SK-N-SH treated with all-trans-retinoic acid at 6 μM for 48 hours (cell line): ENCODE measurements at regions not wholly inside any gene's neighbourhood (a gene's known extent, or its start where the extent isn't known, plus 50 kb on each side); places are given as distances from the start of the nearest gene placed in this dataset.

ENCODE experiments used
- ATAC-seq: fragments of 200-7000 bp; cut with Tn5 transposase; 3 replicates; pipeline ENCODE4 v1.9.1; 2020; ENCODE audit warnings: mild to moderate bottlenecking, moderate library complexity
- ARNTL ChIP-seq: fragments of 450-650 bp; formaldehyde crosslinking; IDR thresholded peaks from 2 replicates; pipeline ENCODE4 v1.5.0; 2020; ENCODE audit warnings: low read depth, mild to moderate bottlenecking, moderate library complexity, borderline replicate concordance
- CSDC2 ChIP-seq: fragments of 250-450 bp; sonication (Bioruptor Pico); IDR thresholded peaks from 2 replicates; pipeline ENCODE4 v1.5.0; 2020; ENCODE audit warnings: mild to moderate bottlenecking, moderate library complexity
- GLIS3 ChIP-seq: fragments of 250-450 bp; sonication (Bioruptor Pico); IDR thresholded peaks from 2 replicates; pipeline ENCODE4 v1.5.0; 2020; ENCODE audit warnings: mild to moderate bottlenecking, moderate library complexity
- ISL1 ChIP-seq: fragments of 250-450 bp; sonication (Bioruptor Pico); IDR thresholded peaks from 2 replicates; pipeline ENCODE4 v2.1.2; 2022; ENCODE audit warnings: mild to moderate bottlenecking, moderate library complexity
- OSR1 ChIP-seq: fragments of 250-450 bp; sonication (Bioruptor Pico); IDR thresholded peaks from 2 replicates; pipeline ENCODE4 v1.8.0; 2022; ENCODE audit warnings: moderate library complexity, mild to moderate bottlenecking, inconsistent platforms
- PPARA ChIP-seq: fragments of 250-450 bp; sonication (Bioruptor Pico); IDR thresholded peaks from 2 replicates; pipeline ENCODE4 v1.5.0; 2020; ENCODE audit warnings: mild to moderate bottlenecking, borderline replicate concordance
- RARB ChIP-seq: fragments of 250-450 bp; sonication (Bioruptor Pico); IDR thresholded peaks from 2 replicates; pipeline ENCODE4 v1.8.0; 2021; ENCODE audit warnings: mild to moderate bottlenecking, moderate library complexity
- SNAI2 ChIP-seq: fragments of 250-450 bp; sonication (Bioruptor Pico); IDR thresholded peaks from 2 replicates; pipeline ENCODE4 v1.5.0; 2020; ENCODE audit warnings: mild to moderate bottlenecking, moderate library complexity
- TCF4 ChIP-seq: fragments of 250-450 bp; sonication (Bioruptor Pico); IDR thresholded peaks from 2 replicates; pipeline ENCODE4 v1.8.0; 2021; ENCODE audit warnings: mild to moderate bottlenecking, moderate library complexity, borderline replicate concordance
- TOX ChIP-seq: fragments of 250-450 bp; sonication (Bioruptor Pico); IDR thresholded peaks from 2 replicates; pipeline ENCODE4 v1.8.0; 2021; ENCODE audit warnings: mild to moderate bottlenecking, moderate library complexity, borderline replicate concordance
- ZC3H10 ChIP-seq: fragments of 250-450 bp; sonication (Bioruptor Pico); IDR thresholded peaks from 2 replicates; pipeline ENCODE4 v1.5.1; 2021; ENCODE audit warnings: mild to moderate bottlenecking, moderate library complexity
- ZFP3 ChIP-seq: fragments of 250-450 bp; sonication (Bioruptor Pico); IDR thresholded peaks from 2 replicates; pipeline ENCODE4 v1.5.0; 2020; ENCODE audit warnings: mild to moderate bottlenecking, moderate library complexity
- ZFP30 ChIP-seq: fragments of 450-650 bp; formaldehyde crosslinking; IDR thresholded peaks from 2 replicates; pipeline ENCODE4 v1.5.0; 2022; ENCODE audit warnings: mild to moderate bottlenecking, moderate library complexity
- ZNF565 ChIP-seq: fragments of 450-650 bp; formaldehyde crosslinking; conservative IDR thresholded peaks from 2 replicates; pipeline ENCODE4 v1.5.0; 2020; ENCODE audit warnings: low read depth, mild to moderate bottlenecking, moderate library complexity
- ZNF70 ChIP-seq: fragments of 450-650 bp; formaldehyde crosslinking; IDR thresholded peaks from 2 replicates; pipeline ENCODE4 v1.5.0; 2020; ENCODE audit warnings: mild to moderate bottlenecking, moderate library complexity
- ZNF8 ChIP-seq: fragments of 450-650 bp; formaldehyde crosslinking; IDR thresholded peaks from 2 replicates; pipeline ENCODE4 v1.5.0; 2020; ENCODE audit warnings: mild to moderate bottlenecking, moderate library complexity
- TF ChIP-seq, protein P1 (sequence below): fragments of 250-450 bp; sonication (Bioruptor Pico); IDR thresholded peaks from 2 replicates; pipeline ENCODE4 v1.8.0; 2021; ENCODE audit warnings: low read depth, mild to moderate bottlenecking, moderate library complexity, borderline replicate concordance
- TF ChIP-seq, protein P2 (sequence below): fragments of 250-450 bp; sonication (Bioruptor Pico); IDR thresholded peaks from 2 replicates; pipeline ENCODE4 v1.5.1; 2020; ENCODE audit warnings: low read depth, mild to moderate bottlenecking, moderate library complexity
- TF ChIP-seq, protein P3 (sequence below): fragments of 250-450 bp; sonication (Bioruptor Pico); IDR thresholded peaks from 2 replicates; pipeline ENCODE4 v1.8.0; 2020; ENCODE audit warnings: mild to moderate bottlenecking, moderate library complexity, borderline replicate concordance
- TF ChIP-seq, protein P4 (sequence below): fragments of 250-450 bp; sonication (Bioruptor Pico); IDR thresholded peaks from 2 replicates; pipeline ENCODE4 v1.5.0; 2020; ENCODE audit warnings: mild to moderate bottlenecking, moderate library complexity
- TF ChIP-seq, protein P5 (sequence below): fragments of 250-450 bp; sonication (Bioruptor Pico); IDR thresholded peaks from 2 replicates; pipeline ENCODE4 v1.5.1; 2021; ENCODE audit warnings: mild to moderate bottlenecking, moderate library complexity

DNA sequence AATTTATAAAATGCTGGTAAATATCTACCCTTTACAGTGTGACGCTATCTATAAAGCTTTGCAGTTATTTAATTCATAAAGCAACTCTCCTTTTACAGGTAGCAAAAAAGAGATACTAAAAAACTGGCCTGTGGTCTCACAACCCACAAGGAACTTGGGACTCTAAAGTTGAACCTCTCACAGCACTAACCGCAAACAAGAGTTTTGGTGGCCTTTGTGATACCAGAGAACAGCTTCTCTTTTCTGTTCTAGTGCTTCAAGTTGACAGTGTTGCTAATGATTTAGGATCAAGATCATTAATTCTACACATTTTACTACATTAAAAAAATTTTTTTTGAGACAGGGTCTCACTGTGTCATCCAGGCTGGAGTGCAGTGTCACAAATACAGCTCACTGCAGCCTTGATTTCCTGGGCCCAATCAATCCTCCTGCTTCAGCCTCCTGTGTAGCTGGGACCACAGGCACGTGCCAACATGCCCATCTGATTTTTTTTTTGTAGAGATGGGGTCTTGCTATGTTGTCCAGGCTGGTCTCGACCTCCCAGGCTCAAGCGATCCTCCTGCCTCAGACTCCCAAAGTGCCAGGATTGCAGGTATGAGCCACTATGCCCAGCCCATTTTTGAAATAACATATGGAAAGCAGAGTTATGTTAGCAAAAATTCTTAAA, 56.0 kb upstream of the ST8SIA6 start:
- ATAC-seq: no peak
- TF ChIP-seq ZFP30 (CRISPR knock-in tag) (no peak), RARB (CRISPR knock-in tag) (no peak), OSR1 (CRISPR knock-in tag) (no peak), ZC3H10 (CRISPR knock-in tag) (no peak), ZNF565 (CRISPR knock-in tag) (no peak), PPARA (CRISPR knock-in tag) (no peak), SNAI2 (CRISPR knock-in tag) (no peak)
- TF ChIP-seq, protein P1, sequence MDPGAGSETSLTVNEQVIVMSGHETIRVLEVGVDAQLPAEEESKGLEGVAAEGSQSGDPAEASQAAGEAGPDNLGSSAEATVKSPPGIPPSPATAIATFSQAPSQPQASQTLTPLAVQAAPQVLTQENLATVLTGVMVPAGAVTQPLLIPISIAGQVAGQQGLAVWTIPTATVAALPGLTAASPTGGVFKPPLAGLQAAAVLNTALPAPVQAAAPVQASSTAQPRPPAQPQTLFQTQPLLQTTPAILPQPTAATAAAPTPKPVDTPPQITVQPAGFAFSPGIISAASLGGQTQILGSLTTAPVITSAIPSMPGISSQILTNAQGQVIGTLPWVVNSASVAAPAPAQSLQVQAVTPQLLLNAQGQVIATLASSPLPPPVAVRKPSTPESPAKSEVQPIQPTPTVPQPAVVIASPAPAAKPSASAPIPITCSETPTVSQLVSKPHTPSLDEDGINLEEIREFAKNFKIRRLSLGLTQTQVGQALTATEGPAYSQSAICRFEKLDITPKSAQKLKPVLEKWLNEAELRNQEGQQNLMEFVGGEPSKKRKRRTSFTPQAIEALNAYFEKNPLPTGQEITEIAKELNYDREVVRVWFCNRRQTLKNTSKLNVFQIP (CRISPR knock-in tag): no peak

DNA sequence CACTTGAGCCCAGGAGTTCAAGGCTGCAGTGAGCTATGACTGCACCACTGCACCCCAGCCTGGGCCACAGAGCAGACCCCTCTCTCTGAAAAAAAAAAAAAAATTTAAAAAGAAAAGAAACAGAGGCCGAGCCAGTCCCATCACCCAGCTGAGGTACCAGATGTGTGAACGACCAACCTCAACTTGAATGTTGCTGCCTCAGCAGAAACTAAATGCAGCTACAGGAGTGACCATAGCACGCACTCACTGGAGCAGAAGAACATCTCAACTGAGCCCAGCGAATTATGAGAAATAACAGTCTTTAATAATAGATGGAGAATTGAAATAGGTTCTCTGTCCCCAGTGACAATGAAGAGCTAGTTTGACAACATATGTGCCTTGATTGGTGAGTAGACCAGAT, 53.1 kb upstream of the ST8SIA6 start:
- no peak for ATAC-seq
- no peak for TF ChIP-seq RARB (CRISPR knock-in tag)
- TF ChIP-seq ZNF8 (CRISPR knock-in tag): no peak
- TF ChIP-seq, protein P2, sequence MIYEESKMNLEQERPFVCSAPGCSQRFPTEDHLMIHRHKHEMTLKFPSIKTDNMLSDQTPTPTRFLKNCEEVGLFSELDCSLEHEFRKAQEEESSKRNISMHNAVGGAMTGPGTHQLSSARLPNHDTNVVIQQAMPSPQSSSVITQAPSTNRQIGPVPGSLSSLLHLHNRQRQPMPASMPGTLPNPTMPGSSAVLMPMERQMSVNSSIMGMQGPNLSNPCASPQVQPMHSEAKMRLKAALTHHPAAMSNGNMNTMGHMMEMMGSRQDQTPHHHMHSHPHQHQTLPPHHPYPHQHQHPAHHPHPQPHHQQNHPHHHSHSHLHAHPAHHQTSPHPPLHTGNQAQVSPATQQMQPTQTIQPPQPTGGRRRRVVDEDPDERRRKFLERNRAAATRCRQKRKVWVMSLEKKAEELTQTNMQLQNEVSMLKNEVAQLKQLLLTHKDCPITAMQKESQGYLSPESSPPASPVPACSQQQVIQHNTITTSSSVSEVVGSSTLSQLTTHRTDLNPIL: no peak
- no peak for TF ChIP-seq TCF4 (CRISPR knock-in tag)
- TF ChIP-seq, protein P3, sequence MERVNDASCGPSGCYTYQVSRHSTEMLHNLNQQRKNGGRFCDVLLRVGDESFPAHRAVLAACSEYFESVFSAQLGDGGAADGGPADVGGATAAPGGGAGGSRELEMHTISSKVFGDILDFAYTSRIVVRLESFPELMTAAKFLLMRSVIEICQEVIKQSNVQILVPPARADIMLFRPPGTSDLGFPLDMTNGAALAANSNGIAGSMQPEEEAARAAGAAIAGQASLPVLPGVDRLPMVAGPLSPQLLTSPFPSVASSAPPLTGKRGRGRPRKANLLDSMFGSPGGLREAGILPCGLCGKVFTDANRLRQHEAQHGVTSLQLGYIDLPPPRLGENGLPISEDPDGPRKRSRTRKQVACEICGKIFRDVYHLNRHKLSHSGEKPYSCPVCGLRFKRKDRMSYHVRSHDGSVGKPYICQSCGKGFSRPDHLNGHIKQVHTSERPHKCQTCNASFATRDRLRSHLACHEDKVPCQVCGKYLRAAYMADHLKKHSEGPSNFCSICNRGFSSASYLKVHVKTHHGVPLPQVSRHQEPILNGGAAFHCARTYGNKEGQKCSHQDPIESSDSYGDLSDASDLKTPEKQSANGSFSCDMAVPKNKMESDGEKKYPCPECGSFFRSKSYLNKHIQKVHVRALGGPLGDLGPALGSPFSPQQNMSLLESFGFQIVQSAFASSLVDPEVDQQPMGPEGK (CRISPR knock-in tag): no peak
- no peak for TF ChIP-seq ARNTL (CRISPR knock-in tag)
- TF ChIP-seq CSDC2 (CRISPR knock-in tag): no peak
- no peak for TF ChIP-seq TOX (CRISPR knock-in tag)
- TF ChIP-seq ZNF70 (CRISPR knock-in tag): no peak
- TF ChIP-seq, protein P1 (CRISPR knock-in tag): no peak
- no peak for TF ChIP-seq ZFP3 (CRISPR knock-in tag)
- TF ChIP-seq GLIS3 (CRISPR knock-in tag): no peak
- TF ChIP-seq, protein P4, sequence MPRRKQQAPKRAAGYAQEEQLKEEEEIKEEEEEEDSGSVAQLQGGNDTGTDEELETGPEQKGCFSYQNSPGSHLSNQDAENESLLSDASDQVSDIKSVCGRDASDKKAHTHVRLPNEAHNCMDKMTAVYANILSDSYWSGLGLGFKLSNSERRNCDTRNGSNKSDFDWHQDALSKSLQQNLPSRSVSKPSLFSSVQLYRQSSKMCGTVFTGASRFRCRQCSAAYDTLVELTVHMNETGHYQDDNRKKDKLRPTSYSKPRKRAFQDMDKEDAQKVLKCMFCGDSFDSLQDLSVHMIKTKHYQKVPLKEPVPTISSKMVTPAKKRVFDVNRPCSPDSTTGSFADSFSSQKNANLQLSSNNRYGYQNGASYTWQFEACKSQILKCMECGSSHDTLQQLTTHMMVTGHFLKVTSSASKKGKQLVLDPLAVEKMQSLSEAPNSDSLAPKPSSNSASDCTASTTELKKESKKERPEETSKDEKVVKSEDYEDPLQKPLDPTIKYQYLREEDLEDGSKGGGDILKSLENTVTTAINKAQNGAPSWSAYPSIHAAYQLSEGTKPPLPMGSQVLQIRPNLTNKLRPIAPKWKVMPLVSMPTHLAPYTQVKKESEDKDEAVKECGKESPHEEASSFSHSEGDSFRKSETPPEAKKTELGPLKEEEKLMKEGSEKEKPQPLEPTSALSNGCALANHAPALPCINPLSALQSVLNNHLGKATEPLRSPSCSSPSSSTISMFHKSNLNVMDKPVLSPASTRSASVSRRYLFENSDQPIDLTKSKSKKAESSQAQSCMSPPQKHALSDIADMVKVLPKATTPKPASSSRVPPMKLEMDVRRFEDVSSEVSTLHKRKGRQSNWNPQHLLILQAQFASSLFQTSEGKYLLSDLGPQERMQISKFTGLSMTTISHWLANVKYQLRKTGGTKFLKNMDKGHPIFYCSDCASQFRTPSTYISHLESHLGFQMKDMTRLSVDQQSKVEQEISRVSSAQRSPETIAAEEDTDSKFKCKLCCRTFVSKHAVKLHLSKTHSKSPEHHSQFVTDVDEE (CRISPR knock-in tag): no peak
- no peak for TF ChIP-seq OSR1 (CRISPR knock-in tag)
- TF ChIP-seq, protein P5, sequence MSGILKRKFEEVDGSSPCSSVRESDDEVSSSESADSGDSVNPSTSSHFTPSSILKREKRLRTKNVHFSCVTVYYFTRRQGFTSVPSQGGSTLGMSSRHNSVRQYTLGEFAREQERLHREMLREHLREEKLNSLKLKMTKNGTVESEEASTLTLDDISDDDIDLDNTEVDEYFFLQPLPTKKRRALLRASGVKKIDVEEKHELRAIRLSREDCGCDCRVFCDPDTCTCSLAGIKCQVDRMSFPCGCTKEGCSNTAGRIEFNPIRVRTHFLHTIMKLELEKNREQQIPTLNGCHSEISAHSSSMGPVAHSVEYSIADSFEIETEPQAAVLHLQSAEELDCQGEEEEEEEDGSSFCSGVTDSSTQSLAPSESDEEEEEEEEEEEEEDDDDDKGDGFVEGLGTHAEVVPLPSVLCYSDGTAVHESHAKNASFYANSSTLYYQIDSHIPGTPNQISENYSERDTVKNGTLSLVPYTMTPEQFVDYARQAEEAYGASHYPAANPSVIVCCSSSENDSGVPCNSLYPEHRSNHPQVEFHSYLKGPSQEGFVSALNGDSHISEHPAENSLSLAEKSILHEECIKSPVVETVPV: no peak
- no peak for TF ChIP-seq ZNF565 (CRISPR knock-in tag)
- TF ChIP-seq ZFP30 (CRISPR knock-in tag): no peak
- no peak for TF ChIP-seq ISL1
